Activated T-cell treated with anti-CD3 and anti-CD28 coated beads for 24 hours (primary cell): ENCODE measurements at regions not wholly inside any gene's neighbourhood (a gene's known extent, or its start where the extent isn't known, plus 50 kb on each side); places are given as distances from the start of the nearest gene placed in this dataset.

Source experiments
- DNase-seq: peaks from one replicate; pipeline ENCODE4 v3.0.0-alpha.2; 2020; ENCODE audit warnings: low read depth

DNA sequence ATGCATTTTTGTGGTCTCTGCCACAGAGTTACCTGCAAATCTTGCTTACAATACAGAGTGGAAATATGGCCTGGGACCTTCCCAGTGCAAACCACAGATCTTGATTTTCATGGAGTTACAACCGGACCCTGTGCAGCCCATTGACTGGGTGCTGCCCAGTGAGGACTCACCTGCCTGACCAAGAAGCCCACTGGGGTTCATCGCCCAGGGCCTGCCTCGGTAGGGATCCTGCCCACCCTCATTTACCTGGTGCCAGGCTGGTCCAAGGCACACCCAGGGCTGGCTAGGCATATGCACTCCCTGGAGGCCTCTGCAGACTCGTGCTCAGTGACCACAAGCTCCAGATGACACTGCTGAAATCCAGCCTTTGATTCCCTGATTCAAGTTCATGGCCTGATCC lies 572.7 kb downstream of the NPHP4 start:
- no peak for DNase-seq

DNA sequence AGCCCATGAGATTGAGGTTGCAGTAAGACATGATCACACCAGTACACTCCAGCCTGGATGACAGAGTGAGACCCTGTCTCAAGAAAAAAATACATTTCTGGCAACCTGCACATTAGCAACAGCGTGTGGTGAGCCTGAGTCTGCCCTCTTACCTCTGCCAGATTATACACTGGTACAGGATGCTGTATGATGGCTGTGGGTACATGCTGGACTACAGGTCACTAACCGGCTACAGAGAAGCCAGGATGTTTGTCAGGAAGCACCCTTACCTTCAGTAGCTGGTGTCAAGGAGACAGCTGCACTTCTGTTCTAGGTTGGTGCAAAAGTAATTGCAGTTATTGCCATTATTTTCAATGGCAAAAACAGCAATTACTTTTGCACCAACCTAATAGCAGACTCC lies 575.7 kb downstream of the NPHP4 start:
- no peak for DNase-seq

DNA sequence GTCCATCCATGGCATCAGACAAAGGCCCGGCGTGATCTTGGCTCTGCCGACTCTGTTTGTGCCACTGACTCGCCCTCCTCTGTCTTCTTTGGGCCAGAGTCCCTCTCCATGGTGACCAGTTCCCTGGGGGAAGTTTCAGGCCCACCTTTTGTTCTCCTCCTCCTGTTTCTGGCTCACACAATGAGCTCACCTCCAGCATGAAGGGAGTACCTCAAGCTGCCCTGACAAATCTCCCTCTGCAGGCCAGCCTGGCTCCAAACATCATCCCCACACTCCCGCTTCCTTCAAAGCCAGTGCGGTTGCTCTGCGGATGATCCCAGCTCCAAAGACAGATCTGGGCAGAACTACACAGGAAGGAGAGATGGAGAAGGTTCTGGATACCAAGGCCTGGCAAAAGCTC lies 576.6 kb downstream of the NPHP4 start:
- DNase-seq: no peak

DNA sequence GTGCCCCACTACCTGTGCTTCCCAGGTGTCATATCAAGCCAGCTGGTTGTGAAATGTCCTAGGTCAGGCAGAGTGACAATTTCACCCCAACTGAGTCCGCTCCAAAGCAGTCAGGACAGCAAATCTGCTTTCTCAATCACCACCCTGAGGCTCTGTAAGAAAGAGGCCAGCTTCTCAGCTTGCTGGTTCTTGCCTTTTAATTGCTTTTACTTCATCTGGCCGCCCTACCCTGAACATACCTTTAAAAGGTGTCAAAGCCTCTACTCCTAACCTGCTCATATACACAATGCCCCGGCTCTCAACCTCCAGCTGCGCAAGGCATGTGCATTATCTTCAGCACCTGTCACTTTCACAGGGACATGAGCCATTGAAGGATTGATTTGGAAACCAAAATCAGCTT lies 581.6 kb downstream of the NPHP4 start:
- no peak for DNase-seq

DNA sequence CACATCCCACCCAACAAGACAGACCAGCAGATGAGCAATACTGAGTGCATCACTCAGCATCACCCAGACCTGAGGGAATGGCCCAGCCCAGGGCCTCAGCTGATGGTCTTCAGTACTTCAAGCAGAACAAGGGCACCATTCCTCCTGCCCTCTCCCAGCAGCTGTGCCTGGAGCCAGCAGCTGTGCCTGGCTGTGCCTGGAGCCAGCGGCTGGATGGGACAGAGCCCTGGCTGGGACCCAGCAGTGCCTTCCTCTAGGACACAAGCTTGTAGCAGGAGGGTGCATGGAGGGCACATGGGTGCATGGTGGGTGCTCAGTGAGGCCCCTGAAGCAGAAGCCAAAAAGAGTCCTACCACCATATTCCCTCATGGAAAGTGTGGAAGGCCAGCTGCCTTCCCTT lies 583.8 kb downstream of the NPHP4 start:
- DNase-seq: no peak

DNA sequence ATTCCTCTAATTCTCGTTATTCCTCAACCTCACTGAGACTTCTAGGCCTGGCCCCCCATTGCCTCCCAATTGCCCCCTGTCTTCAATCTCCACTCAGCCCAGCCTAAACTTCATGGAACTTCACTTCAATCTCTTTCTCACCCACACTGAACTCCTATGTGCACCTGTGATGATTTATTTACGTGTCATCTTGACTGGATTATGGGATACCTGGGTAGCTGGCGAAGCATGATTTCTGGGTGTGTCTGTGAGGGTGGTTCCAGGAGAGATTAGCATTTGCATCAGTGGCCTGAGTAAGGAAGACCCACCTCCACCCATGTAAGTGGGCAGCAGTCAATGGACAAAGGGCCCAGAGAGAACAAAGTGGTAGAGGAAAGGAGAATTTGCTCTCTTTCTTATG lies 587.0 kb downstream of the NPHP4 start:
- no peak for DNase-seq

DNA sequence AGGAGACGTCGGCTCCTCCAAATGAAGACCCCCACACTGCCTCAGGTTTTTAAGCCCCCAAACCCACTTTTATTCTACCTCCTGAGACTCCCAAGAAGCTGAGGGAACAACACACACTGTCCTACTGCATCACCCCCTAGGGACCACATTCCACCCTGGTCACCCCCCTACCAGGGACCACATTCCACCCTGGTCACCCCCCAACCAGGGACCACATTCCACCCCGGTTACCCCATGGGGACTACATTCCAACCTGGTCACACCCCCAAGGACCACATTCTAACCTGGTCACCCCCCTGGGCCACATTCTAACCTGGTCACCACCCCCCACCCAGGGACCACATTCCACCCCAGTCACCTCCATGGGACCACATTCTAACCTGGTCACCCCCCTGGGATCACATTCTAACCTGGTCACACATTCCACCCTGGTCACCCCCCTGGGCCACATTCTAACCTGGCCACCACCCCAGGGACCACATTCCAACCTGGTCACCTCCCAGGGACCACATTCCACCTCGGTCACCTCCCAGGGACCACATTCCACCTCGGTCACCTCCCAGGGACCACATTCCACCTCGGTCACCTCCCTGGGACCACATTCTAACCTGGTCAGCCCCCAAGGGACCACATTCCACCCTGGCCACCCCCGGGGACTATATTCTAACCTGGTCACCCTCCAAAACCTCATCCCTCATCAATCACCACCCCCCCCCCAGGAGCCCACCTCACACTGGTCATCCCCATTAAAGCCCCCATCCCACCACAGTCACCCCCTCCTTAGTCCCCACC lies 587.6 kb downstream of the NPHP4 start:
- DNase-seq: no peak

DNA sequence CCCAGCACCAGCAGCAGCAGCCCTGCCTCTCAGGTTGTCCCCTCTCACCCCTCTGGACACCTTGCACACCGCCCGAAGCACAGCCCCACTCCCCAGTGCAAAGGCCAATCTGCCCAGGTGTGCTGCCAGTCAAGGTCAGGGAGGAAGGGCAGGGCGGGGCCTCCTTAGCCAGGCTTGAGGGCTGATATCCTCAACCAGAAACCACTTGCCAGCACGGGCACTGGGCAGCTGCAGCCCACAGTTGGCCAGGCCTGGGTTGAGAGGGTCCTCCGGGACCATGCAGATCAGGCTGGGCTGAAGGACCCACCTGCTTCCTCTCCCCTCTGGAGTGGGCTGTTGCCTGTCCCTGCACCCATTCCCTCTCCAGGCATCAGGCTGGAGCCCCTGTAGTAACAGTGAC lies 588.3 kb downstream of the NPHP4 start:
- DNase-seq: no peak

DNA sequence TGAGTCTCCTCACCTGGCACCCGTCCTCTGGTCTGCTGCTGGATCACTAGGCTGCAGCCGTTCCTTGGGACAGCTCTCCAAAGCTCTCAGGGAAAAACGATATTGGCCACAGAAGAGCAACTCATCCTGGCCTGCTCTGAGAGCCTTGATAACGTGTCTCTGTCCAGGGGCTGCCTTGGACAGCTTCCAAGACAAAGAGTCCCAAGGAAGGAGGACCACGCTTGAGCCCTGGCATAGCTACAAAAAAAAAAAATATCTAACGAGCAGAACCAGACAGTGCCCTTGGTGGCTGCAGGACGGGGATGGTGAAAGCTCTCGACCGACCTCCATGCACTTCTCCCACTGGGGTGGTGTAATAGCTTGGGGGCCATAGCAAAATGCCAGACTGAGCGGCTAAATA lies 589.6 kb downstream of the NPHP4 start:
- no peak for DNase-seq

DNA sequence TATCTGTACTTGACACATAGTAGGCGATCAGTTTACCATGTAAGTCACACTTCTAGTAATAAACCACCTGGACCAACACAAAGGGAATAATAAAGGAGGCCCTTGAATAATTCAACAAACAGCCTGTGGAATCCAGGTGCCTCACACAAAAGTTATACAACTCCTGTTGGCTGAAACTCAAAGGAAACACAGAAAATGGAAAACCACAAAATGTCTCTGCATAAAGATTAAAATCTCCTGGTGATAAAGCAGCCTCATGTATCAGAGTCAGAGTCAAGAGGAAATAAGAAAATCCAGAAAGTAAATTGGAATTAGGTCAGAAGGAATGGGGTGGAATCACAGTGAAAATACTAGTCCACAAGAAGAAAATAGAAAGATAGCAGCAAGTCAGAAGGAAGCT lies 592.5 kb downstream of the NPHP4 start:
- DNase-seq: no peak

DNA sequence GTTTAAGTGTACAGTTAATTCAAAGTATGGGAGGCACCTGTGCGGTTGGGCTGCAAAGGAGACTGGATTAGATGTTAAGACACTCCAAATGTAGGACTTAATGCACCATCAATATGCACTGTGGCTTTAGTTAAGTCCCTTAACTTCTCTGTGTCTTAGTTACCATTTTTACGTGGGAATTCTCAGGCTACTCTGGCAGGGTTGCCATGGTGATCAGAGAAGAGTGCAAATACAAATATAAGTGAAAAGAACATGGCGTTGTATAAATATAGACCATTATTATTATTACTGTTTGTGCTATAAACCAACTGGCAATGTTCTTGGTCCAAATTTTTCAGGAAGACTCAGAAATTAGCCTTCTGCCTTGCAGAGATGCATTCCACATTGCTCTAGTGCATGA lies 595.6 kb downstream of the NPHP4 start:
- no peak for DNase-seq

DNA sequence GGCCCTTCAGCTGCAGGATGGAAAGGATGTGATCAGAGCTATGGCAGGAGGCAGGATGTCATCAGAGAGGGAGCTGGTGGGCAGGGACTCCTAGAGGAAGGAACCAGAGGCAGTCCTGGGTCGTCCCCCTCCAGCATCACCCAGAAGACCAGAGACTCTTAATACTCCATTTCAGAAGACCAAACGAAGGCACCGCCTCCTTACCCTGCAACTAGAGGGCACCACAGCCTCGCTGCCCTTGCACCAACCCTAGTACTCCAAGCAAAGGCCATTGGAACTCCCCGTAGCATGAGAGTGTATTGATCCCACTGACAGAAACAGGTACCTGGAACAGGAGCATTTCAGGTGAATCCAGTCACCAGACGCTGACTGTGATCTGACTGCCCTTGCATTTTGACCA lies 598.1 kb downstream of the NPHP4 start:
- DNase-seq: no peak

DNA sequence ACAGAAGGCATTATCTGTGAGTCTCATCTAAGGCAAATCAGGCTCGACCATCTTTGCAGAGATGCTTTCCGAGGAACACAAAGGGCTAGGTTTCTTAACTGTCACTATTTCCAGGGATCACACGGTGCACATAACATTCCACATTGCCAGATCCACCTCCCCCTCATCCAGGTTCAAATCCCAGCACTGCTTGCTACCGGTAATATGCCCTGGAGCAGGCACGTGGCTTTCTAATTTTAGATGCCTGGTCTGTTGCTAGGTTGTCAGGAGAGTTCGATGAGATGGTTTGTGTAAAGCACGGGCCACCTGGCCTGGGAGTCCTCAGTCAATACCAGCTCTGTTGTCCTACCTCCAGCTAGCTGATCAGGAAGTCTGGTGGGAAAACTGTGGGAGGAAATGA lies 598.6 kb downstream of the NPHP4 start:
- no peak for DNase-seq

DNA sequence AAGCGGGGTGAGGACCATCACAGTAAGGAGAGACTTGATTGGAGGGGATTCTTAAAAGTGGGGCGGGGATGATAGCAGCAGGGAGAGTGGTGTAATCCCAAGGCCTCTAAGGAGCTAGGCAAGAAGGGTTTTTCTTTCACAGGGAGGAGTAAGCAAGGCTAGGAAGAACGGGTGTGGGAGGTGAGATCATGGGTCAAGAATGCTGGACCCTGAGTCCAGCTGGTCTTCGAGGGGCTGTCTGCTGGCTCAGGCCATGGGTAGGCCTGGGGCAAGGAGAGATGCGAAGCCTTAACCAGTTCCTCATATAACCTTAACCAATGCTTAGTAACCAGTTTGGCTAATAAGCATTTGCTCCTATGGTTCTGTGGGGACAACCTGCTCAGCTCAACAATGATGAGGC lies 599.1 kb downstream of the NPHP4 start:
- no peak for DNase-seq

DNA sequence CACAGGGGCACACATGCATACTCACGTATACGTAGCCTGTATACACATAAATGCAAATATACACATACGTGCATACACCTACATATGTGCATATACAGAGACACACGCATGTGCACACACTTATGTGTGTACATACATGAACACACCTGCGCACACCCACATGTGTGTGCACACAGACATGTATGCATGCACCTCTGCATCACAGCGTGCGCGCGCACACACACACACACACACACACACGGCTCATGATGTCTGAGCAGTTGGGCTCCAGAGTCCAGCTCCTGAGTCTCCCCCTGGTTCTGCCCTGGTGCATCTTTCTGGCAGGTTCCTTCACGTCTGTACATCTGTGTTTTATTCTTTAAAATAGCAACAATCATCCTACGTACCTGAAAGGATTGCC lies 600.5 kb downstream of the NPHP4 start:
- DNase-seq: no peak

DNA sequence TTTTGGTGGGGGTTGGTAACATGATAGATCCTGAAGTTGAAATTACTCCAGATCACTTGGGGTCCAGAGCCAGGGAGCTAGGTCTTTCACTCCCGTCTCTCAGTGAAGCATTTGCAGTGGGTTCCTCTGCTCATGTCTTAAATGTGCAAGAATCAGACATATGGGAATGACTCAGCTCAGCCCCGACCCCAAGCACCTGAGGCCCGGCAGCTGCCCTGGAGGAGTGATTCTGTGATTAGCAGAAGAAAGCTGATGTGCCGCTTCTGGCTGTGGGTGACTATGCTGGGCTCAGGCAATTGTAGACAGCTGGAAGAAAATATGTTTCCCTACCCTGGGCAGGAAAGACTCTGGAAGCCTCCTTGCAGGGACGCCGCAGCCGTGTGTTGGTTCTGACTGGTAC lies 601.7 kb downstream of the NPHP4 start:
- no peak for DNase-seq

DNA sequence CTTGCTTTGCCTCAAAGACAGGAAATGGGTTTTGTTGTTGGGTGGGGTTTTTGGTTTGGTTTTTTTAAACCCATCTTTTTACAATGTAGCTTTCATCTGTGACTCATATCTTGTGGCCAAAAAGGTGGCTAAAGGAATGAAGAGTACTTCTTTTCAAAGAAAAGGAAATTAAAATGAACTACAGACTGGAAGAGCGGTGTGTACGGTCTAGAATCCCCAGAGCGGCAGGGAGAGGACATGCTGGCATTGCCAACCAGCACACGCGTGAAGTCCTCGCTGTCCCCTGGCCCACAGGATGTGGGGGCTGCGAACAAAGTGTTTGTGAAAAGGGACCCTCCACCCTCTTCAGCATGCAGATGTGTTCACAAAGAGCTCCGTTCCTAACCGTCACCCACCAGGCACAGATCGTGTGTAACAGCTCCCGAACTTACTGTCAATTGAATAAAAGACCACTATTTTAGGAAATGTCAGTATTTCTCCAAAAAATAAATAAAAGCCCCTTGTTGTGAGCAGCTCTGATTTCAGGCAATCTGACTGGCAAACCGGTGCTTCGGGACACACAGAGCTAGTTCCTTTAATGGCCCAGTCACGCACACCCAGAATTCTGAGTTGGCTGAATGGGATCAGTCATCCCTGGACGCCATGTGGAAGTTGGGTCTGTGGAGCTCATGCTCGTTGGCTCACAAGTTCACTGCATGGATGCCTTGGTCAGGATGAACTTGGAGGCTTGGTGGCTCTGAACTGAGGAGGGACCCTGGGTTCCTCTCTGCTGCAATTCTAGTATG lies 602.9 kb downstream of the NPHP4 start:
- DNase-seq: no peak

DNA sequence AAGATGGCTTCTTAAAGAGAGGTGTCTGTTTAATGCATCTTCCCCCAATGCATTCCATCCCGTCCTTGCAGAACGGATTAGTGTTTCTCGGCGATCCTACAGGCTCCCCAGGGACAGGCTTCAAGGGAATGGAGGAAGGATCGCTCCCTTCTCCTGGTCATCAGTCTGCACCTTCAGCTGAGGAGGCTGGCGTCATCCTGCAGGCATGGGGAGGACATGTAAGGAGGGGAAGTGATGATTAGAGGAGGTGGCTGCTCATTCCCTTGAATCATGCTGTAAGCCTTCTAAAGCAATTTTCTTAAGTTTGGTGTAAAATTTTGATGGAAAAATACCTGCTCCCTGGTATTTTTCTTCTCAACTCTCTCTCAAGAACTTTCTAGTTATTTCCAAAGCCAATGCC lies 603.6 kb downstream of the NPHP4 start:
- DNase-seq: no peak

DNA sequence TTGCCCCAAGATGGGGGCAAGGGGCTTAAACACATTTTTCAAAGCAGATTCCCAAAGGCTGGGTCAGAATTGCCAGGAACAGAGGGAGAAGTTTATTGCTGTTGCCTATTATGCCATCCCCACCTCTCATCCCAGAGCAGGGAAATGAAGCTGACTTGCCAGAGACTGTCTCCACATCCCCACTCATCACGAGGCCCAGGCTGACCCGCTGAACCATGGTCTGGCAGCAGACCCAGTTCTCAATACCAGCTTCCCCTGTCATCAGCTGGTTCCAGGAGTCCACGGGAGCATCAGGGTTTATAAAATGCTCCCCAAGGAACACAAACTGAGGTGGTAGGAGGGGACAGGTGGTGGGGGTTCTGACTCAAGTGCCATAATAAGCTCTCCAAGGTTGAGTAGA lies 605.9 kb downstream of the NPHP4 start:
- no peak for DNase-seq

DNA sequence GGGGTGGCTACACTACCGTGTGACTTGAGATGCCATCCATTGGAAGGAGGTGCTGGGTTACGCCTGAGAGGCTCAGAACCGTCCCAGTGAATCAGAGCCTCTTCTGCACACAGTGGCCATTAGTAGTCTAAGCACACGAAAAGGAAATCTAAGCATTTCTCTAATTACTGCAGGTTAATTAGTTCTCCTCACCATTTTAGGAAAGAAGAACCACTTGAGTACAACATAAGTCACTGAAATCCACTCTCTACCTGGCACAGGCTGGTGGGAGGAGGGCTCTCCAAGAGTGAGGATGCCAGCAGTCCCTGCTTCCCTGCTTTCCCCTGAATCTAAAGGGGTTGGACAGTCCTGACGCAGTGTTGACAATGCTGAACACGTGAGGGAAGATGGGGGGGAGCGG lies 606.3 kb downstream of the NPHP4 start:
- no peak for DNase-seq

DNA sequence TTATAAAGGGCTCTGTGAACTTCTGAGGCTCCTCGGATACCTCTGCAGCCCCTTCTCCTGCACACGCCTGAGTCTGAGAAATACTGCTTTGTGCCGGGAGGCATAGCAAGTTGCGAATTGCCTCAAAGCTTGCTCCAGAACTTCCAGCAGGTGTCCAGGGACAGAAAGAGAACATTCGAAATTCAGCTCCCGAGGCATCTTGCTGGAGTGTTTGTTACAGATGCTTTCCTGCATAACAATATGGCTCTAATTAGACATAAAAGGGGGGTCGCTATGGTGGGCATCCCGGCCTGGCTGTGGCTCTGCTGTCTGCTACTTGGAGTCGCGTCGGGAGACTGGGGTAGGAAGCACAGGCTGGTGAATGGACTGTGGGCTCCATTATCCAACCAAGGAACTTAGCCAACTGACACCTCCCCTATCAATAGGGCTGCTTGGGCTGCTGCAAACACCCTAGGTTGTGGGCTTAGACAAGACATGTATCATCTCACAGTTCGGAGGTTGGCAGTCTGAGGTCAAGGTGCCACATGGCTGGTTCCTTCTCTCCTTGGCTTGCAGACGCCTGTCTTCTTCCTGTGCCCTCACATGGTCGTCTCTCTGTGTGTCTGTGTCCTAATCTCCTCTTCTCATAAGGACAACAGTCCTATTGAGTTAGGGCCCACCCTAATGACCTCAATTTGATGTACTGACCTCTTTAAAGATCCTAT lies 607.0 kb downstream of the NPHP4 start:
- no peak for DNase-seq

DNA sequence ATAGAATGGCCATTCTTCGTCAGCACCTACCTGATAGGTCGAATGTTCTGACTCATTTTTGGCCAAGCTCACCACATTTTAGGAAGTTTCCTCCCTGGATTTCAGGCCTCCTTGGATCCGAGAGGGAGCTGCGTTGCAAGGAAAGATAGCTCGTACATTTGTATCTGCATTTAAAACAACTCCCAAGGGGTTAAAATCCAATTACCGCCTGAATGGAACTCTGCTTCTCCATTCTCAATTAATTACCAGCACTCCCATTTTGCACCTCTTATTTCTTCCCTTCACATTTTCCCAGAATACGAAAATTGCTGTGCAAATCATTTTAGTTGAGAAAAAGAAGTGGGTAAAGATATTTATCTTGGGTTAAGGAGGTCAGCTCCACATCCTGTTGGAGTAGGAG lies 610.7 kb downstream of the NPHP4 start:
- DNase-seq: no peak

DNA sequence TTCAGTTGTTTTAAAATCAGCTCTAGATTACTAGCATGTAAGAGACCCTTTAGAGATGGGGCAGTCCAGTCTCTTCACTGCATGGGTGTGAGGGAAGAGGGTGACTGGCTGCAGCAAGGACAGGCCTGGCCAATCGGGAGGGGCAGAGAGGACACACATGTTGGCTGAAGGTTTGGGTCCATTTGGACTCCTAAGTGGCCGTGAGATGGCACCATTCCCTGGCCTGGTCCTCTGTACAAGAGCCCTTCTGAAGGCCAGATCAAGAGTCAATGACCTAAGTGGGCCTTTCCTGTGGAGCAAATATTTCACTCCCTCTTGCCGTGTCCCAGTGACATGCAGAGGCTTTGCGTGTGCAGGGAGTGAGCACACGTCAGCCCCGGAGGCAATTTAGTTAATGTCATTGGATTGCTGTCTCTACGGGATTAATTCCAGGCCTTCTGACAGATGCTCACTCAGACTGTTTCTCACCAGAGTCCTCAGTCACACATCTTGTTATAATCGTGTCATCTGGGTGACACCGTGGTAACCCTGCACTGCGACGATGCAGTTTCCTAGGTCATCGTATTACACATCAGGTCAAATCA lies 613.0 kb downstream of the NPHP4 start:
- no peak for DNase-seq
